SJSA1 (cell line): ENCODE measurements at regions not wholly inside any gene's neighbourhood (a gene's known extent, or its start where the extent isn't known, plus 50 kb on each side); places are given as distances from the start of the nearest gene placed in this dataset.

Source experiments
- DNase-seq, 2 experiments: peaks; one replicate each; pipeline ENCODE4 v3.0.0-alpha.2; 2015 to 2020; ENCODE audit warnings: low spot score in 2 of 2, low read depth in 1 of 2
- H3K27ac ChIP-seq: fragments of 250-450 bp; sonication (Bioruptor Pico); 2 replicates; pipeline ENCODE4 v1.5.1; 2020; ENCODE audit warnings: mild to moderate bottlenecking, moderate library complexity
- H3K27me3 ChIP-seq: fragments of 250-450 bp; sonication (Bioruptor Pico); replicated peaks from 2 replicates; pipeline ENCODE4 v1.5.1; 2020; ENCODE audit warnings: mild to moderate bottlenecking, moderate library complexity
- H3K36me3 ChIP-seq: fragments of 250-450 bp; sonication (Bioruptor Pico); 2 replicates; pipeline ENCODE4 v1.5.1; 2020; ENCODE audit warnings: mild to moderate bottlenecking
- H3K4me1 ChIP-seq: fragments of 250-450 bp; sonication (Bioruptor Pico); replicated peaks from 2 replicates; pipeline ENCODE4 v1.6.1; 2021; ENCODE audit warnings: mild to moderate bottlenecking
- H3K4me3 ChIP-seq: fragments of 250-450 bp; sonication (Bioruptor Pico); 2 replicates; pipeline ENCODE4 v1.5.1; 2020; ENCODE audit warnings: mild to moderate bottlenecking
- H3K9me3 ChIP-seq: fragments of 250-450 bp; sonication (Bioruptor Pico); replicated peaks from 2 replicates; pipeline ENCODE4 v1.5.1; 2020; ENCODE audit warnings: mild to moderate bottlenecking

GRCh38 chr22:49166746-49167145, 660.9 kb downstream of the BRD1 start:
- H3K9me3 ChIP-seq: peaks cover 10% of the 10 kb centered on the region; the same call in 1 of the 2 replicates
- no peaks in the 10 kb centered on the region for H3K4me1 ChIP-seq
- no peak overlapping the region for H3K4me3 ChIP-seq
- H3K36me3 ChIP-seq: no peaks in the 10 kb centered on the region
- DNase-seq: no peak
- H3K27ac ChIP-seq: no peak overlapping the region
- H3K27me3 ChIP-seq: no peaks in the 10 kb centered on the region

- DNase-seq: no peak
- H3K4me3 ChIP-seq: no peak overlapping the region
- peaks cover 16% of the 10 kb centered on the region; the same call in 1 of the 2 replicates for H3K9me3 ChIP-seq
- no peak overlapping the region for H3K27ac ChIP-seq
- no peaks in the 10 kb centered on the region for H3K4me1 ChIP-seq
- no peaks in the 10 kb centered on the region for H3K27me3 ChIP-seq
- H3K36me3 ChIP-seq: no peaks in the 10 kb centered on the region
Measured at GRCh38 chr22:49166211-49166610, 661.5 kb downstream of the BRD1 start.

- Histone ChIP-seq H3K9me3 (peaks cover 19% of the 10 kb centered on the region; the same call in 1 of the 2 replicates), H3K36me3 (no peaks in the 10 kb centered on the region), H3K27me3 (no peaks in the 10 kb centered on the region), H3K4me3 (no peak overlapping the region), H3K4me1 (no peaks in the 10 kb centered on the region), H3K27ac (no peak overlapping the region)
- DNase-seq: no peak
Measured at GRCh38 chr22:49164773-49165320, 662.8 kb downstream of the BRD1 start.

GRCh38 chr22:49163960-49164690, 663.5 kb downstream of the BRD1 start:
- no peaks in the 10 kb centered on the region for H3K36me3 ChIP-seq
- DNase-seq: no peak
- H3K4me3 ChIP-seq: no peak overlapping the region
- H3K9me3 ChIP-seq: peaks cover 24% of the 10 kb centered on the region
- H3K27me3 ChIP-seq: no peaks in the 10 kb centered on the region
- no peaks in the 10 kb centered on the region for H3K4me1 ChIP-seq
- H3K27ac ChIP-seq: no peak overlapping the region

- Histone ChIP-seq H3K4me3 (no peak overlapping the region), H3K4me1 (no peaks in the 10 kb centered on the region), H3K27ac (no peak overlapping the region), H3K36me3 (no peaks in the 10 kb centered on the region), H3K9me3 (peaks cover 28% of the 10 kb centered on the region), H3K27me3 (no peaks in the 10 kb centered on the region)
- DNase-seq: no peak
Measured at GRCh38 chr22:49163258-49163959, 664.3 kb downstream of the BRD1 start.

- Histone ChIP-seq H3K4me1 (no peaks in the 10 kb centered on the region), H3K36me3 (no peaks in the 10 kb centered on the region), H3K9me3 (peaks cover 32% of the 10 kb centered on the region), H3K27ac (no peak overlapping the region), H3K4me3 (no peak overlapping the region), H3K27me3 (no peaks in the 10 kb centered on the region)
- no peak for DNase-seq
Measured at GRCh38 chr22:49162841-49163240, 664.8 kb downstream of the BRD1 start.

- no peak overlapping the region for H3K4me3 ChIP-seq
- no peak for DNase-seq
- no peaks in the 10 kb centered on the region for H3K27me3 ChIP-seq
- H3K4me1 ChIP-seq: no peaks in the 10 kb centered on the region
- H3K27ac ChIP-seq: no peak overlapping the region
- H3K36me3 ChIP-seq: no peaks in the 10 kb centered on the region
- peaks cover 39% of the 10 kb centered on the region for H3K9me3 ChIP-seq
Measured at GRCh38 chr22:49161002-49161850, 666.4 kb downstream of the BRD1 start.

GRCh38 chr22:49160261-49161001, 667.2 kb downstream of the BRD1 start:
- H3K4me1 ChIP-seq: no peaks in the 10 kb centered on the region
- no peaks in the 10 kb centered on the region for H3K36me3 ChIP-seq
- DNase-seq: no peak
- no peak overlapping the region for H3K4me3 ChIP-seq
- peaks cover 38% of the 10 kb centered on the region for H3K9me3 ChIP-seq
- H3K27me3 ChIP-seq: no peaks in the 10 kb centered on the region
- H3K27ac ChIP-seq: no peak overlapping the region

GRCh38 chr22:49159711-49160110, 668.0 kb downstream of the BRD1 start:
- Histone ChIP-seq H3K4me3 (no peak overlapping the region), H3K4me1 (no peaks in the 10 kb centered on the region), H3K27ac (no peak overlapping the region), H3K27me3 (no peaks in the 10 kb centered on the region), H3K36me3 (no peaks in the 10 kb centered on the region), H3K9me3 (peaks cover 33% of the 10 kb centered on the region)
- DNase-seq: no peak

GRCh38 chr22:49158741-49159564, 668.7 kb downstream of the BRD1 start:
- H3K9me3 ChIP-seq: peaks cover 32% of the 10 kb centered on the region

GRCh38 chr22:49157529-49158339, 669.9 kb downstream of the BRD1 start:
- Histone ChIP-seq H3K9me3 (peaks cover 31% of the 10 kb centered on the region), H3K4me1 (no peaks in the 10 kb centered on the region)
- DNase-seq: no peak

More at GRCh38 chr22:49158741-49159564, 668.7 kb downstream of the BRD1 start:
- H3K4me1 ChIP-seq: no peaks in the 10 kb centered on the region
- H3K4me3 ChIP-seq: no peak overlapping the region
- no peaks in the 10 kb centered on the region for H3K27me3 ChIP-seq
- no peak for DNase-seq
- H3K36me3 ChIP-seq: no peaks in the 10 kb centered on the region
- no peak overlapping the region for H3K27ac ChIP-seq

More at GRCh38 chr22:49157529-49158339, 669.9 kb downstream of the BRD1 start:
- Histone ChIP-seq H3K27me3 (no peaks in the 10 kb centered on the region), H3K36me3 (no peaks in the 10 kb centered on the region), H3K27ac (no peak overlapping the region), H3K4me3 (no peak overlapping the region)
